Psoas muscle (tissue), 7 donors: ENCODE measurements at regions not wholly inside any gene's neighbourhood (a gene's known extent, or its start where the extent isn't known, plus 50 kb on each side); places are given as distances from the start of the nearest gene placed in this dataset.

Experiments used
- ATAC-seq, 4 donors: fragments of 200-7000 bp; cut with Tn5 transposase; one replicate each; pipeline ENCODE4 v1.9.1; 2020; ENCODE audit warnings: moderate library complexity in 3 of 4, mild to moderate bottlenecking in 2 of 4
- DNase-seq, 2 donors: peaks; one replicate each; pipeline ENCODE4 v3.0.0-alpha.2; 2020
- H3K27ac ChIP-seq: fragments of 200-600 bp; one replicate; pipeline ENCODE4 v1.8.0; 2022
- H3K27me3 ChIP-seq, 3 donors: fragments of 200-600 bp in 1 of 3; one replicate each; pipeline versions ENCODE4 v1.6.1 to v1.8.0; 2013 to 2022; ENCODE audit warnings: low read length in 2 of 3, mild to moderate bottlenecking in 2 of 3, moderate library complexity in 1 of 3; ENCODE audit not compliant: insufficient read depth in 3 of 3
- H3K36me3 ChIP-seq, 2 donors: fragments of 200-600 bp in 1 of 2; one replicate each; pipeline versions ENCODE4 v1.6.1 to v1.8.0; 2013 to 2022; ENCODE audit warnings: low read depth in 1 of 2, mild to moderate bottlenecking in 1 of 2, moderate library complexity in 1 of 2; ENCODE audit not compliant: insufficient read depth in 1 of 2
- H3K4me1 ChIP-seq: fragments of 200-600 bp; one replicate; pipeline ENCODE4 v1.8.0; 2022
- H3K4me3 ChIP-seq: fragments of 200-600 bp; one replicate; pipeline ENCODE4 v1.8.0; 2022; ENCODE audit warnings: mild to moderate bottlenecking
- H3K9me3 ChIP-seq: fragments of 200-600 bp; one replicate; pipeline ENCODE4 v1.8.0; 2022
- CTCF ChIP-seq: fragments of 200-600 bp; IDR thresholded peaks from one replicate; pipeline ENCODE4 v1.8.0; 2022; ENCODE audit warnings: antibody characterized with exemption
- WGBS, 3 donors: extraction: QIAGEN DNeasy Blood & Tissue Kit; methylation state at CpG; one replicate each; pipeline versions ENCODE4 v1.1.6 to v1.1.7; 2013; 5-methylcytosine and 5-hydroxymethylcytosine counted together
- intact Hi-C, 2 donors: fragments of 100-400 bp; cut with DNase I; formaldehyde crosslinking; loops; one replicate each; pipeline versions ENCODE4 v1.11.0 to v1.14.2; 2022
- donor health status: healthy with polysubstance abuse.
- donor health status: DM: no; HTN: no; CAD: no; lungs with moderate emphysema.
- donor health status: Bipolar disorder and iron deficiency.
- donor health status: healthy.
- donor health status: DM: yes; HTN: yes; CAD: no.
- donor health status: DM: no; HTN: no; CAD: no.
- donor health status: DM: yes; HTN: yes; CAD: no.

DNA sequence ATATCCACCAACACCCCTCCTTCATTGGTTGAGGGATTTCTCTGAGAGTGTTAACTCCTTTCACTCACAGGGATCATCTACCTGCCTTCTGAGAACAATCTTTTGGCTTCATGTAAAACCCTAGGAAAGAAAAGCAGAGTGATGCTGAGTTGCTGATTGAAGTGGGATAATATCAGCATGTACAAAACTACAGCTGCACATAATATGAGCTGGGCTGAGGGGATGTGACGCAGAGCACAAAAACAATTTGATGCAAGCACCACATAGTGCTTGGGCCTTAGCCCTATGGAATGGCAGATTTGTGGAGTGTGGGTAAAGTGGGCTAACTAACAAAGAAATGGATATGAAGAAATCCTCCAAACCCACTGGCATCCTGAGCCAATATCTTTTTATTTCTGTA, 267.6 kb upstream of the KCNH8 start:
- no peak for TF ChIP-seq CTCF
- 79 to 97% (median 90%) methylated on average over 1 of the region's 1 CpG for WGBS, 3 donors

GRCh38 chr3:18872466-18872865, 275.8 kb upstream of the KCNH8 start:
- ATAC-seq (no peak), DNase-seq (no peak)
- WGBS, 3 donors, result 67 to 82% (median 77%) methylated on average over 1 of the region's 1 CpG
- no peaks in the 10 kb centered on the region for H3K27me3 ChIP-seq
- H3K9me3 ChIP-seq, result no peaks in the 10 kb centered on the region
- H3K27ac ChIP-seq, result no peak overlapping the region
- no peaks in the 10 kb centered on the region for H3K4me1 ChIP-seq
- no peaks in the 10 kb centered on the region for H3K36me3 ChIP-seq
- intact Hi-C loops, result no loop called here
- no peak for TF ChIP-seq CTCF
- H3K4me3 ChIP-seq, result no peak overlapping the region

More for the DNA sequence above, 267.6 kb upstream of the KCNH8 start:
- Histone ChIP-seq H3K9me3 (no peaks in the 10 kb centered on the region), H3K36me3 (no peaks in the 10 kb centered on the region), H3K27me3 (no peaks in the 10 kb centered on the region), H3K4me1 (no peaks in the 10 kb centered on the region), H3K4me3 (no peak overlapping the region), H3K27ac (no peak overlapping the region)
- DNase-seq (no peak), ATAC-seq (no peak)
- intact Hi-C loops, result no loop called here

DNA sequence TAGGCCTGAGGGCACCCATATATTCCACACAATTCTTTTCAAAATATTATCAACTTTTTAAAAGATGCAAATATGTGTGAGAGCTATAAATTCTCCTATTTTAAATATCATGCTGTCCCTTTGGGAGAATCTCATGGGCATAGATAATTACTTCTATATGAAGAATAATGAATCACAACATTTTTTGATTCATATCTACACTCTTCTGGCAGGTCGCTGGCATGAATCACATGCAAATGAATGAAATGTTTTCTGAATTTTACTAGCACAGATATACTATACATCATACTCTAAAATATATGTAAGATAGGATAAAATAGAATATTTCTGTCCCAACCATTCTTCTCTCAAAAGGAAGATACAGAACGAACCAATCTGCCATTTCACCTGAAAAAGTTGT, 277.7 kb upstream of the KCNH8 start:
- no peaks in the 10 kb centered on the region for H3K36me3 ChIP-seq
- no peak overlapping the region for H3K27ac ChIP-seq
- H3K4me3 ChIP-seq, result no peak overlapping the region
- no peak for DNase-seq
- no peaks in the 10 kb centered on the region for H3K4me1 ChIP-seq
- WGBS, 3 donors, result 70 to 84% (median 73%) methylated on average over 2 of the region's 2 CpGs
- intact Hi-C loops, result no loop called here
- no peak for ATAC-seq
- H3K27me3 ChIP-seq, result no peaks in the 10 kb centered on the region
- no peak for TF ChIP-seq CTCF
- no peaks in the 10 kb centered on the region for H3K9me3 ChIP-seq

GRCh38 chr3:18870074-18870640, 278.2 kb upstream of the KCNH8 start:
- Histone ChIP-seq H3K4me3 (no peak overlapping the region), H3K9me3 (no peaks in the 10 kb centered on the region), H3K36me3 (no peaks in the 10 kb centered on the region), H3K27ac (no peak overlapping the region), H3K4me1 (no peaks in the 10 kb centered on the region), H3K27me3 (no peaks in the 10 kb centered on the region)
- 35 to 50% (median 35%) methylated on average over 1 of the region's 1 CpG for WGBS, 3 donors
- intact Hi-C loops, result no loop called here
- no peak for DNase-seq
- TF ChIP-seq CTCF, result no peak
- no peak for ATAC-seq
